SK-N-SH (cell line): ENCODE measurements at regions not wholly inside any gene's neighbourhood (a gene's known extent, or its start where the extent isn't known, plus 50 kb on each side); places are given as distances from the start of the nearest gene placed in this dataset.

Experiments used
- CTCF ChIA-PET: fragments of 300-600, 350-600 bp; formaldehyde crosslinking; extraction: SDS; loops from one replicate; lab custom pipeline; 2021; lab: Yijun Ruan, JAX
- POLR2A ChIA-PET: fragments of 350-600 bp; sonication (Branson Sonifier 250); formaldehyde crosslinking; extraction: SDS; loops from one replicate; lab custom pipeline; 2020; ENCODE audit warnings: antibody characterized with exemption, inconsistent platforms; lab: Yijun Ruan, JAX
- DNase-seq: peaks from one replicate; pipeline ENCODE4 v3.0.0; 2012
- H2AFZ ChIP-seq: fragments of 200-600 bp; sonication (generic); 2 replicates; pipeline ENCODE4 v1.8.1; 2016; ENCODE audit warnings: antibody characterized with exemption, mild to moderate bottlenecking, low read depth
- H3F3A ChIP-seq: fragments of 200-600 bp; sonication (generic); replicated peaks from 2 replicates; pipeline ENCODE3; 2016; ENCODE audit warnings: antibody characterized with exemption, mild to moderate bottlenecking; ENCODE audit not compliant: insufficient read depth
- H3K27ac ChIP-seq, 2 experiments: fragments of 200-500 bp in 1 of 2; fragments of 200-600 bp in 1 of 2; sonication (Bioruptor generic) in 1 of 2; sonication (generic), shearing (Covaris generic) in 1 of 2; 2 replicates each; pipeline versions ENCODE4 v1.5.1 to v1.6.1; 2014 to 2016; ENCODE audit warnings: low read depth in 2 of 2, inconsistent platforms in 1 of 2, low read length in 1 of 2, mild to moderate bottlenecking in 1 of 2, mixed read lengths in 1 of 2
- H3K27me3 ChIP-seq: fragments of 200-600 bp; sonication (generic), shearing (Covaris generic); 2 replicates; pipeline ENCODE4 v1.6.1; 2016; ENCODE audit warnings: mixed run types; ENCODE audit not compliant: insufficient read depth
- H3K36me3 ChIP-seq, 2 experiments: fragments of 200-500 bp in 1 of 2; fragments of 200-600 bp in 1 of 2; sonication (Bioruptor generic) in 1 of 2; sonication (generic) in 1 of 2; replicated peaks in 1 of 2; 2 replicates each; pipeline versions ENCODE3 to v1.5.1; 2014 to 2016; ENCODE audit warnings: low read length in 1 of 2, mild to moderate bottlenecking in 1 of 2; ENCODE audit not compliant: insufficient read depth in 2 of 2, control insufficient read depth in 1 of 2
- H3K4me1 ChIP-seq, 2 experiments: fragments of 200-500 bp in 1 of 2; fragments of 200-600 bp in 1 of 2; sonication (Bioruptor generic) in 1 of 2; sonication (generic), shearing (Covaris generic) in 1 of 2; 2 replicates each; pipeline versions ENCODE4 v1.5.1 to v1.6.1; 2014 to 2016; ENCODE audit warnings: low read depth in 1 of 2, low read length in 1 of 2, mixed run types in 1 of 2; ENCODE audit not compliant: insufficient read depth in 2 of 2, control insufficient read depth in 1 of 2
- H3K4me2 ChIP-seq: fragments of 200-600 bp; sonication (generic), shearing (Covaris generic); 2 replicates; pipeline ENCODE4 v1.6.1; 2017; ENCODE audit warnings: mixed run types
- H3K4me3 ChIP-seq, 2 experiments: fragments of 200-500 bp in 1 of 2; fragments of 200-600 bp in 1 of 2; sonication (Bioruptor generic) in 1 of 2; sonication (generic), shearing (Covaris generic) in 1 of 2; 2 replicates each; pipeline versions ENCODE4 v1.5.1 to v1.8.1; 2014 to 2016; ENCODE audit warnings: low read depth in 2 of 2, inconsistent platforms in 1 of 2, low read length in 1 of 2, mild to moderate bottlenecking in 1 of 2, mixed read lengths in 1 of 2, moderate library complexity in 1 of 2
- H3K79me2 ChIP-seq: fragments of 200-600 bp; sonication (generic); 2 replicates; pipeline ENCODE4 v1.8.1; 2017; ENCODE audit warnings: mild to moderate bottlenecking; ENCODE audit not compliant: insufficient read depth
- H3K9ac ChIP-seq: fragments of 200-600 bp; sonication (generic); 2 replicates; pipeline ENCODE4 v1.6.1; 2017; ENCODE audit warnings: mixed run types
- H3K9me2 ChIP-seq: fragments of 200-600 bp; sonication (generic); 2 replicates; pipeline ENCODE4 v1.6.1; 2017; ENCODE audit warnings: mixed run types
- H3K9me3 ChIP-seq: fragments of 200-600 bp; sonication (generic); 2 replicates; pipeline ENCODE4 v1.6.1; 2017; ENCODE audit warnings: mixed run types, mild to moderate bottlenecking, moderate library complexity
- H4K20me1 ChIP-seq: fragments of 200-600 bp; sonication (generic); 2 replicates; pipeline ENCODE4 v1.6.1; 2017; ENCODE audit warnings: mild to moderate bottlenecking, mixed run types; ENCODE audit not compliant: insufficient read depth
- EP300 ChIP-seq, 2 experiments: IDR thresholded peaks; 2 replicates each; pipeline versions ENCODE4 v1.4.0 to v1.6.1; 2012; ENCODE audit warnings: borderline replicate concordance in 1 of 2, low read depth in 1 of 2, low read length in 1 of 2
- GABPA ChIP-seq: IDR thresholded peaks from 2 replicates; pipeline ENCODE4 v1.4.0; 2012; ENCODE audit warnings: low read depth, mild to moderate bottlenecking
- GATA2 ChIP-seq: sonication (generic); formaldehyde crosslinking; IDR thresholded peaks from 2 replicates; pipeline ENCODE4 v1.5.0; 2020; ENCODE audit warnings: mild to moderate bottlenecking, missing genetic modification reagents
- MEF2A ChIP-seq: IDR thresholded peaks from 2 replicates; pipeline ENCODE4 v1.4.0; 2012; ENCODE audit warnings: low read depth, borderline replicate concordance
- NRF1 ChIP-seq: IDR thresholded peaks from 2 replicates; pipeline ENCODE4 v1.6.1; 2012; ENCODE audit warnings: low read depth, mild to moderate bottlenecking, low read length
- POLR2AphosphoS5 ChIP-seq: IDR thresholded peaks from 2 replicates; pipeline ENCODE4 v1.6.1; 2012; ENCODE audit warnings: low read depth, low read length
- RAD21 ChIP-seq: IDR thresholded peaks from 2 replicates; pipeline ENCODE4 v1.6.1; 2012; ENCODE audit warnings: mild to moderate bottlenecking, low read length
- REST ChIP-seq: IDR thresholded peaks from 2 replicates; pipeline ENCODE4 v1.6.1; 2012; ENCODE audit warnings: mild to moderate bottlenecking, low read depth, low read length, moderate library complexity
- RFX5 ChIP-seq: IDR thresholded peaks from 2 replicates; pipeline ENCODE4 v1.6.1; 2012; ENCODE audit warnings: mild to moderate bottlenecking, improper control_type of control experiment, low read length
- TAF1 ChIP-seq: IDR thresholded peaks from 2 replicates; pipeline ENCODE4 v1.6.1; 2012; ENCODE audit warnings: low read depth, mild to moderate bottlenecking, low read length, moderate library complexity, borderline replicate concordance
- TEAD4 ChIP-seq: IDR thresholded peaks from 2 replicates; pipeline ENCODE4 v1.4.0; 2012; ENCODE audit warnings: mild to moderate bottlenecking, borderline replicate concordance; ENCODE audit not compliant: insufficient read depth
- USF2 ChIP-seq: fragments of 150-350 bp; IDR thresholded peaks from 2 replicates; pipeline ENCODE4 v1.6.1; 2017; ENCODE audit warnings: antibody characterized with exemption, low read length, low read depth, borderline replicate concordance
- WGBS: methylation state at CpG from one replicate; pipeline ENCODE4 v1.1.6; 2017; ENCODE audit warnings: low lambda C conversion rate; 5-methylcytosine and 5-hydroxymethylcytosine counted together
- TF ChIP-seq, protein P1 (sequence below): IDR thresholded peaks from 2 replicates; pipeline ENCODE4 v1.4.0; 2012; ENCODE audit warnings: low read depth

- no peak for TF ChIP-seq GABPA
- no peak for TF ChIP-seq TAF1
- TF ChIP-seq EP300 (IDR thresholded peaks at IDR 0.05; ENCODE audit: borderline replicate concordance in 1 of 2, low read depth in 1 of 2, low read length in 1 of 2) = no peak
These were observed 189.1 kb upstream of the SULF2 start (continued) for GRCh38 chr20:47974234-47974878.

GRCh38 chr20:47973519-47974233 is 188.4 kb upstream of the SULF2 start:
- H2AFZ ChIP-seq = no peak overlapping the region

GRCh38 chr20:47972916-47973309 is 187.6 kb upstream of the SULF2 start:
- no peak overlapping the region for H3K4me2 ChIP-seq
- CTCF ChIA-PET = interaction anchor here (2.0 kb wide), 1 partner anchor 10 kb away, joined by 7 read pairs; no protein-coding TSS in a partner anchor

More at GRCh38 chr20:47973519-47974233, 188.4 kb upstream of the SULF2 start:
- Histone ChIP-seq H3K79me2 (no peaks in the 10 kb centered on the region), H3K4me1 (peaks cover 0 to 24% of the 10 kb centered on the region in 2 experiments; a peak in 1 of 4 replicates), H3K9me2 (no peaks in the 10 kb centered on the region), H3K36me3 (no peaks in the 10 kb centered on the region), H3K4me3 (no peak overlapping the region), H3K9ac (no peak overlapping the region), H3F3A (no peaks in the 10 kb centered on the region), H3K4me2 (no peak overlapping the region)
- DNase-seq = no peak
- CTCF ChIA-PET = interaction anchor here (1.1 to 2.0 kb wide), 2 partner anchors 11 to 647 kb away, joined by 3 to 7 read pairs; no protein-coding TSS in a partner anchor
- POLR2A ChIA-PET = no interaction called here
- no peak for TF ChIP-seq GATA2 (CRISPR knock-in tag)
- TF ChIP-seq EP300 (IDR thresholded peaks at IDR 0.05; ENCODE audit: borderline replicate concordance in 1 of 2, low read depth in 1 of 2, low read length in 1 of 2) = no peak
- TF ChIP-seq POLR2AphosphoS5 = no peak
- no peak for TF ChIP-seq TEAD4
- TF ChIP-seq, all 33 proteins: peak for 0
- 68% methylated on average over 23 of the region's 26 CpGs for WGBS
- Histone ChIP-seq H3K27me3 (no peaks in the 10 kb centered on the region), H4K20me1 (no peaks in the 10 kb centered on the region), H3K9me3 (no peaks in the 10 kb centered on the region), H3K27ac (no peak overlapping the region)

More at GRCh38 chr20:47972916-47973309, 187.6 kb upstream of the SULF2 start:
- Histone ChIP-seq H3F3A (no peaks in the 10 kb centered on the region), H2AFZ (no peak overlapping the region), H3K27me3 (no peaks in the 10 kb centered on the region), H3K4me3 (no peak overlapping the region), H3K4me1 (peaks cover 0 to 21% of the 10 kb centered on the region in 2 experiments; a peak in 1 of 4 replicates), H3K9me3 (no peaks in the 10 kb centered on the region), H4K20me1 (no peaks in the 10 kb centered on the region), H3K9ac (no peak overlapping the region), H3K79me2 (no peaks in the 10 kb centered on the region), H3K36me3 (no peaks in the 10 kb centered on the region), H3K27ac (no peak overlapping the region), H3K9me2 (no peaks in the 10 kb centered on the region)
- no peak for TF ChIP-seq RFX5
- TF ChIP-seq RAD21 = no peak
- no peak for TF ChIP-seq USF2
- no peak for TF ChIP-seq GABPA
- TF ChIP-seq NRF1 = no peak
- no peak for TF ChIP-seq REST
- TF ChIP-seq POLR2AphosphoS5 = no peak
- TF ChIP-seq MEF2A = no peak
- TF ChIP-seq, protein P1, sequence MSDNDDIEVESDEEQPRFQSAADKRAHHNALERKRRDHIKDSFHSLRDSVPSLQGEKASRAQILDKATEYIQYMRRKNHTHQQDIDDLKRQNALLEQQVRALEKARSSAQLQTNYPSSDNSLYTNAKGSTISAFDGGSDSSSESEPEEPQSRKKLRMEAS = no peak
- no peak for DNase-seq
- POLR2A ChIA-PET = no interaction called here
- 85% methylated on average over 17 of the region's 17 CpGs for WGBS
